ENCODE measurements at regions not wholly inside any gene's neighbourhood (a gene's known extent, or its start where the extent isn't known, plus 50 kb on each side); places are given as distances from the start of the nearest gene placed in this dataset.

GRCh38 chr2:66696374-66696773 is 261.4 kb downstream of the MEIS1 start:
- DNase-seq (ENCODE audit: low spot score), result no peak
- TF ChIP-seq CTCF (IDR thresholded peaks at IDR 0.05), result no peak
- Histone ChIP-seq H3K4me3 (no peak overlapping the region), H3K27ac (no peak overlapping the region)

GRCh38 chr2:66696886-66697285 is 262.0 kb downstream of the MEIS1 start:
- DNase-seq (ENCODE audit: low spot score), result no peak
- no peak for TF ChIP-seq CTCF (IDR thresholded peaks at IDR 0.05)
- no peak overlapping the region for H3K4me3 ChIP-seq
- no peak overlapping the region for H3K27ac ChIP-seq

GRCh38 chr2:66697366-66697765 is 262.4 kb downstream of the MEIS1 start:
- Histone ChIP-seq H3K4me3 (no peak overlapping the region), H3K27ac (no peak overlapping the region)
- no peak for DNase-seq (ENCODE audit: low spot score)
- TF ChIP-seq CTCF (IDR thresholded peaks at IDR 0.05), result no peak

- no peak overlapping the region for H3K4me3 ChIP-seq
- no peak overlapping the region for H3K27ac ChIP-seq
- no peak for TF ChIP-seq CTCF (IDR thresholded peaks at IDR 0.05)
- no peak for DNase-seq (ENCODE audit: low spot score)
These were observed 263.2 kb downstream of the MEIS1 start for GRCh38 chr2:66698091-66698490.

- Histone ChIP-seq H3K27ac (no peak overlapping the region), H3K4me3 (no peak overlapping the region)
- no peak for DNase-seq (ENCODE audit: low spot score)
- TF ChIP-seq CTCF (IDR thresholded peaks at IDR 0.05), result no peak
These were observed 263.8 kb downstream of the MEIS1 start for GRCh38 chr2:66698576-66699239.

GRCh38 chr2:66699416-66699792 is 264.5 kb downstream of the MEIS1 start:
- H3K27ac ChIP-seq, result no peak overlapping the region
- no peak for DNase-seq (ENCODE audit: low spot score)
- no peak overlapping the region for H3K4me3 ChIP-seq
- no peak for TF ChIP-seq CTCF (IDR thresholded peaks at IDR 0.05)

- DNase-seq (ENCODE audit: low spot score), result no peak
- Histone ChIP-seq H3K27ac (no peak overlapping the region), H3K4me3 (no peak overlapping the region)
- TF ChIP-seq CTCF (IDR thresholded peaks at IDR 0.05), result no peak
These were observed 265.1 kb downstream of the MEIS1 start for GRCh38 chr2:66699793-66700676.

Data from coronary artery (tissue), 2 donors.